ENCODE measurements at regions not wholly inside any gene's neighbourhood (a gene's known extent, or its start where the extent isn't known, plus 50 kb on each side); places are given as distances from the start of the nearest gene placed in this dataset.

GRCh38 chr5:30034870-30035269 is 1158.6 kb upstream of the CDH6 start (continued):
- TF ChIP-seq TAF1 (IDR thresholded peaks at IDR 0.05; ENCODE audit: borderline replicate concordance, low read depth, low read length) = no peak

GRCh38 chr5:30030101-30030500 is 1163.4 kb upstream of the CDH6 start:
- no peak for DNase-seq
- WGBS (ENCODE audit: low lambda C conversion rate) = 0% methylated on average over 2 of the region's 2 CpGs
- TF ChIP-seq MEF2A (IDR thresholded peaks at IDR 0.05; ENCODE audit: borderline replicate concordance, low read depth) = no peak
- TF ChIP-seq RXRA (IDR thresholded peaks at IDR 0.05; ENCODE audit: borderline replicate concordance, low read depth) = no peak
- no peak for TF ChIP-seq TAF1 (IDR thresholded peaks at IDR 0.05; ENCODE audit: borderline replicate concordance, low read depth, low read length)
- TF ChIP-seq YY1 (IDR thresholded peaks at IDR 0.05; ENCODE audit: low read depth) = no peak
- no peak for TF ChIP-seq EP300 (IDR thresholded peaks at IDR 0.05; ENCODE audit: borderline replicate concordance in 1 of 2, low read depth in 1 of 2, low read length in 1 of 2)
- TF ChIP-seq JUND (IDR thresholded peaks at IDR 0.05) = no peak
- TF ChIP-seq, protein P1, sequence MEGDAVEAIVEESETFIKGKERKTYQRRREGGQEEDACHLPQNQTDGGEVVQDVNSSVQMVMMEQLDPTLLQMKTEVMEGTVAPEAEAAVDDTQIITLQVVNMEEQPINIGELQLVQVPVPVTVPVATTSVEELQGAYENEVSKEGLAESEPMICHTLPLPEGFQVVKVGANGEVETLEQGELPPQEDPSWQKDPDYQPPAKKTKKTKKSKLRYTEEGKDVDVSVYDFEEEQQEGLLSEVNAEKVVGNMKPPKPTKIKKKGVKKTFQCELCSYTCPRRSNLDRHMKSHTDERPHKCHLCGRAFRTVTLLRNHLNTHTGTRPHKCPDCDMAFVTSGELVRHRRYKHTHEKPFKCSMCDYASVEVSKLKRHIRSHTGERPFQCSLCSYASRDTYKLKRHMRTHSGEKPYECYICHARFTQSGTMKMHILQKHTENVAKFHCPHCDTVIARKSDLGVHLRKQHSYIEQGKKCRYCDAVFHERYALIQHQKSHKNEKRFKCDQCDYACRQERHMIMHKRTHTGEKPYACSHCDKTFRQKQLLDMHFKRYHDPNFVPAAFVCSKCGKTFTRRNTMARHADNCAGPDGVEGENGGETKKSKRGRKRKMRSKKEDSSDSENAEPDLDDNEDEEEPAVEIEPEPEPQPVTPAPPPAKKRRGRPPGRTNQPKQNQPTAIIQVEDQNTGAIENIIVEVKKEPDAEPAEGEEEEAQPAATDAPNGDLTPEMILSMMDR (IDR thresholded peaks at IDR 0.05) = no peak
- TF ChIP-seq ELF1 (IDR thresholded peaks at IDR 0.05) = no peak
- TF ChIP-seq IRF3 (IDR thresholded peaks at IDR 0.05; ENCODE audit: low read depth, low read length) = no peak
- no peak for TF ChIP-seq FOXM1 (IDR thresholded peaks at IDR 0.05; ENCODE audit: low read depth)
- TF ChIP-seq TCF12 (IDR thresholded peaks at IDR 0.05) = no peak
- TF ChIP-seq EZH2phosphoT487 (IDR thresholded peaks at IDR 0.05; ENCODE audit: borderline replicate concordance, low read depth) = no peak
- no peak for TF ChIP-seq NRF1 (IDR thresholded peaks at IDR 0.05; ENCODE audit: low read depth, low read length)
- TF ChIP-seq GATA2 (CRISPR knock-in tag; IDR thresholded peaks at IDR 0.05) = no peak
- TF ChIP-seq GABPA (IDR thresholded peaks at IDR 0.05; ENCODE audit: low read depth) = no peak
- TF ChIP-seq TEAD4 (IDR thresholded peaks at IDR 0.05; ENCODE audit: borderline replicate concordance, insufficient read depth) = no peak
- TF ChIP-seq FOXJ3 (CRISPR knock-in tag; IDR thresholded peaks at IDR 0.05) = no peak
- TF ChIP-seq MAX (IDR thresholded peaks at IDR 0.05; ENCODE audit: low read depth) = no peak
- TF ChIP-seq RFX5 (IDR thresholded peaks at IDR 0.05; ENCODE audit: low read length) = no peak
- CTCF ChIA-PET = interaction anchor here (1.3 kb wide), 1 partner anchor 10 kb away, joined by 4 read pairs; no protein-coding TSS in a partner anchor
- Histone ChIP-seq H3K4me3 (ENCODE audit: low read depth in 2 of 2, low read length in 1 of 2) (no peak overlapping the region), H2AFZ (ENCODE audit: low read depth) (no peak overlapping the region), H3K4me2 (no peak overlapping the region), H3K4me1 (ENCODE audit: control insufficient read depth in 1 of 2, insufficient read depth in 2 of 2, low read depth in 1 of 2, low read length in 1 of 2) (no peaks in the 10 kb centered on the region), H3K27me3 (ENCODE audit: insufficient read depth) (no peaks in the 10 kb centered on the region), H3K36me3 (replicated peaks in 1 of 2; ENCODE audit: control insufficient read depth in 1 of 2, insufficient read depth in 2 of 2, low read length in 1 of 2) (no peaks in the 10 kb centered on the region), H3K9ac (no peak overlapping the region), H3F3A (replicated peaks; ENCODE audit: insufficient read depth) (no peaks in the 10 kb centered on the region), H4K20me1 (ENCODE audit: insufficient read depth) (no peaks in the 10 kb centered on the region), H3K79me2 (ENCODE audit: insufficient read depth) (no peaks in the 10 kb centered on the region), H3K27ac (ENCODE audit: low read depth in 2 of 2, low read length in 1 of 2) (no peak overlapping the region), H3K9me3 (no peaks in the 10 kb centered on the region; the same call in 1 of the 2 replicates), H3K9me2 (no peaks in the 10 kb centered on the region)
- POLR2A ChIA-PET = no interaction called here

All from SK-N-SH (cell line).